ENCODE measurements at regions not wholly inside any gene's neighbourhood (a gene's known extent, or its start where the extent isn't known, plus 50 kb on each side); places are given as distances from the start of the nearest gene placed in this dataset.

GRCh38 chr21:32135401-32136363 is 143.2 kb downstream of the MIS18A start:
- Histone ChIP-seq H3K4me1 (ENCODE audit: insufficient read depth, low read length) (peaks cover 24% of the 10 kb centered on the region), H3K9me3 (ENCODE audit: low read length) (no peaks in the 10 kb centered on the region), H4K20me1 (ENCODE audit: insufficient read depth, low read length) (no peaks in the 10 kb centered on the region), H3K4me2 (ENCODE audit: low read depth, low read length) (no peak overlapping the region), H3K79me2 (ENCODE audit: insufficient read depth, low read length) (no peaks in the 10 kb centered on the region), H3K27me3 (ENCODE audit: control insufficient read depth in 1 of 2, insufficient read depth in 2 of 2, low read length in 2 of 2) (peaks cover 0 to 3% of the 10 kb centered on the region in 2 experiments; a peak in 1 of 5 replicates), H2AFZ (ENCODE audit: low read length) (no peak overlapping the region), H3K27ac (ENCODE audit: extremely low read length, insufficient read depth, low read length) (no peak overlapping the region), H3K36me3 (replicated peaks in 1 of 2; ENCODE audit: control insufficient read depth in 1 of 2, insufficient read depth in 2 of 2, low read length in 2 of 2) (no peaks in the 10 kb centered on the region), H3K4me3 (replicated peaks in 1 of 3; ENCODE audit: insufficient read depth in 1 of 3, low read depth in 2 of 3, low read length in 3 of 3) (no peak overlapping the region), H3K9ac (ENCODE audit: insufficient read depth, low read depth, low read length) (no peak overlapping the region)
- in situ Hi-C loops (cut with HindIII; ENCODE audit: extremely low pct_ligation_motif_present, low pct_unique_long_range_greater_than_20kb), result no loop called here
- ChIA-PET POLR2A (no interaction called here), CTCF (ENCODE audit: low intra/inter-chr PET ratio, low total read pairs) (no interaction called here)
- ATAC-seq (no peak), DNase-seq (ENCODE audit: low spot score) (no peak), FAIRE-seq (no peak)
- 30% methylated on average over 15 of the region's 16 CpGs for WGBS (ENCODE audit: low lambda C conversion rate)
- no peak for TF ChIP-seq ZSCAN22 (CRISPR knock-in tag; IDR thresholded peaks at IDR 0.05)
- no peak for TF ChIP-seq CENPBD1 (CRISPR knock-in tag; IDR thresholded peaks at IDR 0.05; ENCODE audit: borderline replicate concordance, low read depth)
- no peak for TF ChIP-seq IKZF1 (IDR thresholded peaks at IDR 0.05)
- no peak for TF ChIP-seq ZBTB26 (CRISPR knock-in tag; IDR thresholded peaks at IDR 0.05; ENCODE audit: borderline replicate concordance)
- intact Hi-C loops (cut with micrococcal nuclease; ENCODE audit: unreplicated experiment), result no loop called here
- no TSS peak for BruUV-seq (replicated peaks)
